ENCODE measurements at regions not wholly inside any gene's neighbourhood (a gene's known extent, or its start where the extent isn't known, plus 50 kb on each side); places are given as distances from the start of the nearest gene placed in this dataset.

DNA sequence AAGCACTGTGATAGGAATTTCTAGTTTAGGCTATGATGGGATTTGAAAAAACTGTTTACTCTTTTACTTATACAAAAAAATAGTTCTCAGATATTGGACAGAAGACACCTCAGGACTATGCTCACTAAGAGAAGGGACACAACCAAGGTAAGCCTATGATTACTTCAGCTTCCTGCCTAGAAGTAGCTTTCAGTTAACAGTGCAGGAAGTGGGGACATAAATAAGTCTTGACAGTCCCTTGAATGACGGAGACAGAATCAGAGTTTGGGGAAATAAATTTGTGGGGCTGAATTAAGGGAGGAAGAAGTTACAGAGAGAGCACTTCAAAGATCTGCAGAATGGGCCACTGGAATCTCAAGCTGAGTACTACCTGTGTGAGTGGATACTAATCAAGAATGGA, 53.8 kb upstream of the OLFM3 start:
- no peak for DNase-seq

DNA sequence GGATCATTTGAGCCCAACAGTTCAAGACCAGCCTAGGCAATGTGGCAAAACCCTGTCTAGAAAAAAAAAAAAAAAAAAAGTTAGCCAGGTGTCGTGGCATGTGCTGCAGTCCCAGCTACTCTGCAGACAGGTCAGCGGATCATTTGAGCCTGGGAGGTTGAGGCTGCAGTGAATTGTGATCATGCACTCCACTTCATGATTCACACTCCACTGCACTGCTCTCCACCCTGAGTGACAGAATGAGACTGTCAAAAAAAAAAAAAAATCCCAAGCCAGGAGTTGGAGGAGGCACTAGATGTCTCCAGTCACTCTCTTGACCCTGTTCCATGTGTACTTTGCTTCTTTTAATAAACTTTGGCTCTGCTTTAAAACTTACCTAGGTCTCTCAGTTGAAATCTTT, 51.0 kb upstream of the OLFM3 start:
- DNase-seq: no peak

Data from NCI-H1417 (cell line).